ENCODE measurements at regions not wholly inside any gene's neighbourhood (a gene's known extent, or its start where the extent isn't known, plus 50 kb on each side); places are given as distances from the start of the nearest gene placed in this dataset.

GRCh38 chr1:38561725-38562124, 297.8 kb downstream of the RRAGC start:
- Histone ChIP-seq H3F3A (replicated peaks; ENCODE audit: low read depth) (0 out of 2 replicates have a peak, but pooled peaks cover 11% of the 10 kb centered on the region), H3K79me2 (replicated peaks; ENCODE audit: insufficient read depth) (no peaks in the 10 kb centered on the region), H3K9me2 (ENCODE audit: insufficient read depth) (no peaks in the 10 kb centered on the region), H3K4me2 (no peak overlapping the region), H3K4me3 (no peak overlapping the region), H3K27me3 (ENCODE audit: insufficient read depth) (peaks cover 23% of the 10 kb centered on the region), H3K27ac (ENCODE audit: low read depth) (no peak overlapping the region), H2AFZ (no peak overlapping the region), H3K36me3 (ENCODE audit: insufficient read depth) (no peaks in the 10 kb centered on the region), H4K20me1 (replicated peaks; ENCODE audit: insufficient read depth) (no peaks in the 10 kb centered on the region), H3K4me1 (ENCODE audit: insufficient read depth) (peaks cover 26% of the 10 kb centered on the region)
- no peak for ATAC-seq
- Mint-ChIP-seq H3K27ac (no peak overlapping the region), H3K4me3 (no peak overlapping the region), H3K27me3 (ENCODE audit: insufficient read depth, low read depth, poor library complexity) (peaks cover 15% of the 10 kb centered on the region), H3K4me1 (peaks cover 42% of the 10 kb centered on the region), H3K36me3 (ENCODE audit: low read depth) (no peaks in the 10 kb centered on the region), H3K9me3 (no peaks in the 10 kb centered on the region)
- no peak for DNase-seq (ENCODE audit: low spot score)
- TF ChIP-seq EZH2 (IDR thresholded peaks at IDR 0.05; ENCODE audit: low read depth, unreplicated experiment) = no peak
- TF ChIP-seq REST (IDR thresholded peaks at IDR 0.05; ENCODE audit: unreplicated experiment) = no peak

GRCh38 chr1:38561110-38561509, 298.5 kb downstream of the RRAGC start:
- H3K4me1 ChIP-seq (ENCODE audit: insufficient read depth) = peaks cover 26% of the 10 kb centered on the region
- ATAC-seq = no peak
- TF ChIP-seq ETS1 (IDR thresholded peaks at IDR 0.05) = no peak
- TF ChIP-seq EZH2 (IDR thresholded peaks at IDR 0.05; ENCODE audit: low read depth, unreplicated experiment) = no peak
- TF ChIP-seq, protein P1, sequence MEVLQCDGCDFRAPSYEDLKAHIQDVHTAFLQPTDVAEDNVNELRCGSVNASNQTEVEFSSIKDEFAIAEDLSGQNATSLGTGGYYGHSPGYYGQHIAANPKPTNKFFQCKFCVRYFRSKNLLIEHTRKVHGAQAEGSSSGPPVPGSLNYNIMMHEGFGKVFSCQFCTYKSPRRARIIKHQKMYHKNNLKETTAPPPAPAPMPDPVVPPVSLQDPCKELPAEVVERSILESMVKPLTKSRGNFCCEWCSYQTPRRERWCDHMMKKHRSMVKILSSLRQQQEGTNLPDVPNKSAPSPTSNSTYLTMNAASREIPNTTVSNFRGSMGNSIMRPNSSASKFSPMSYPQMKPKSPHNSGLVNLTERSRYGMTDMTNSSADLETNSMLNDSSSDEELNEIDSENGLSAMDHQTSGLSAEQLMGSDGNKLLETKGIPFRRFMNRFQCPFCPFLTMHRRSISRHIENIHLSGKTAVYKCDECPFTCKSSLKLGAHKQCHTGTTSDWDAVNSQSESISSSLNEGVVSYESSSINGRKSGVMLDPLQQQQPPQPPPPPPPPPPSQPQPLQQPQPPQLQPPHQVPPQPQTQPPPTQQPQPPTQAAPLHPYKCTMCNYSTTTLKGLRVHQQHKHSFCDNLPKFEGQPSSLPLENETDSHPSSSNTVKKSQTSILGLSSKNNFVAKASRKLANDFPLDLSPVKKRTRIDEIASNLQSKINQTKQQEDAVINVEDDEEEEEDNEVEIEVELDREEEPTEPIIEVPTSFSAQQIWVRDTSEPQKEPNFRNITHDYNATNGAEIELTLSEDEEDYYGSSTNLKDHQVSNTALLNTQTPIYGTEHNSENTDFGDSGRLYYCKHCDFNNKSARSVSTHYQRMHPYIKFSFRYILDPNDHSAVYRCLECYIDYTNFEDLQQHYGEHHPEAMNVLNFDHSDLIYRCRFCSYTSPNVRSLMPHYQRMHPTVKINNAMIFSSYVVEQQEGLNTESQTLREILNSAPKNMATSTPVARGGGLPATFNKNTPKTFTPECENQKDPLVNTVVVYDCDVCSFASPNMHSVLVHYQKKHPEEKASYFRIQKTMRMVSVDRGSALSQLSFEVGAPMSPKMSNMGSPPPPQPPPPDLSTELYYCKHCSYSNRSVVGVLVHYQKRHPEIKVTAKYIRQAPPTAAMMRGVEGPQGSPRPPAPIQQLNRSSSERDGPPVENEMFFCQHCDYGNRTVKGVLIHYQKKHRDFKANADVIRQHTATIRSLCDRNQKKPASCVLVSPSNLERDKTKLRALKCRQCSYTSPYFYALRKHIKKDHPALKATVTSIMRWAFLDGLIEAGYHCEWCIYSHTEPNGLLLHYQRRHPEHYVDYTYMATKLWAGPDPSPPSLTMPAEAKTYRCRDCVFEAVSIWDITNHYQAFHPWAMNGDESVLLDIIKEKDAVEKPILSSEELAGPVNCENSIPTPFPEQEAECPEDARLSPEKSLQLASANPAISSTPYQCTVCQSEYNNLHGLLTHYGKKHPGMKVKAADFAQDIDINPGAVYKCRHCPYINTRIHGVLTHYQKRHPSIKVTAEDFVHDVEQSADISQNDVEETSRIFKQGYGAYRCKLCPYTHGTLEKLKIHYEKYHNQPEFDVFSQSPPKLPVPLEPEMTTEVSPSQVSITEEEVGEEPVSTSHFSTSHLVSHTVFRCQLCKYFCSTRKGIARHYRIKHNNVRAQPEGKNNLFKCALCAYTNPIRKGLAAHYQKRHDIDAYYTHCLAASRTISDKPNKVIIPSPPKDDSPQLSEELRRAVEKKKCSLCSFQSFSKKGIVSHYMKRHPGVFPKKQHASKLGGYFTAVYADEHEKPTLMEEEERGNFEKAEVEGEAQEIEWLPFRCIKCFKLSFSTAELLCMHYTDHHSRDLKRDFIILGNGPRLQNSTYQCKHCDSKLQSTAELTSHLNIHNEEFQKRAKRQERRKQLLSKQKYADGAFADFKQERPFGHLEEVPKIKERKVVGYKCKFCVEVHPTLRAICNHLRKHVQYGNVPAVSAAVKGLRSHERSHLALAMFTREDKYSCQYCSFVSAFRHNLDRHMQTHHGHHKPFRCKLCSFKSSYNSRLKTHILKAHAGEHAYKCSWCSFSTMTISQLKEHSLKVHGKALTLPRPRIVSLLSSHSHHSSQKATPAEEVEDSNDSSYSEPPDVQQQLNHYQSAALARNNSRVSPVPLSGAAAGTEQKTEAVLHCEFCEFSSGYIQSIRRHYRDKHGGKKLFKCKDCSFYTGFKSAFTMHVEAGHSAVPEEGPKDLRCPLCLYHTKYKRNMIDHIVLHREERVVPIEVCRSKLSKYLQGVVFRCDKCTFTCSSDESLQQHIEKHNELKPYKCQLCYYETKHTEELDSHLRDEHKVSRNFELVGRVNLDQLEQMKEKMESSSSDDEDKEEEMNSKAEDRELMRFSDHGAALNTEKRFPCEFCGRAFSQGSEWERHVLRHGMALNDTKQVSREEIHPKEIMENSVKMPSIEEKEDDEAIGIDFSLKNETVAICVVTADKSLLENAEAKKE (CRISPR knock-in tag; IDR thresholded peaks at IDR 0.05) = no peak
- TF ChIP-seq EZH2phosphoT487 (IDR thresholded peaks at IDR 0.05; ENCODE audit: unreplicated experiment) = no peak
- TF ChIP-seq CTCF (conservative IDR thresholded peaks at IDR 0.05; ENCODE audit: low read depth in 2 of 2) = no peak

More at GRCh38 chr1:38561110-38561509, 298.5 kb downstream of the RRAGC start:
- no peaks in the 10 kb centered on the region for H3K9me3 Mint-ChIP-seq
- H4K20me1 ChIP-seq (replicated peaks; ENCODE audit: insufficient read depth) = no peaks in the 10 kb centered on the region
- no peak for DNase-seq (ENCODE audit: low spot score)
- no peak overlapping the region for H3K4me3 Mint-ChIP-seq
- H3K9me2 ChIP-seq (ENCODE audit: insufficient read depth) = no peaks in the 10 kb centered on the region
- no peak overlapping the region for H2AFZ ChIP-seq
- H3K27me3 ChIP-seq (ENCODE audit: insufficient read depth) = peaks cover 23% of the 10 kb centered on the region
- 0 out of 2 replicates have a peak, but pooled peaks cover 11% of the 10 kb centered on the region for H3F3A ChIP-seq (replicated peaks; ENCODE audit: low read depth)
- H3K27me3 Mint-ChIP-seq (ENCODE audit: insufficient read depth, low read depth, poor library complexity) = peaks cover 15% of the 10 kb centered on the region
- H3K4me2 ChIP-seq = no peak overlapping the region
- no peak overlapping the region for H3K27ac Mint-ChIP-seq
- peaks cover 45% of the 10 kb centered on the region for H3K4me1 Mint-ChIP-seq
- no peaks in the 10 kb centered on the region for H3K79me2 ChIP-seq (replicated peaks; ENCODE audit: insufficient read depth)
- no peaks in the 10 kb centered on the region for H3K36me3 Mint-ChIP-seq (ENCODE audit: low read depth)
- no peaks in the 10 kb centered on the region for H3K36me3 ChIP-seq (ENCODE audit: insufficient read depth)
- H3K4me3 ChIP-seq = no peak overlapping the region
- no peak overlapping the region for H3K27ac ChIP-seq (ENCODE audit: low read depth)

Data from GM23338 (cell line).